Ishikawa (cell line): ENCODE measurements at regions not wholly inside any gene's neighbourhood (a gene's known extent, or its start where the extent isn't known, plus 50 kb on each side); places are given as distances from the start of the nearest gene placed in this dataset.

Source experiments
- CEBPB ChIP-seq: IDR thresholded peaks from 2 replicates; pipeline ENCODE4 v1.6.1; 2012
- CREB1 ChIP-seq: IDR thresholded peaks from 2 replicates; pipeline ENCODE4 v1.6.1; 2012; ENCODE audit warnings: low read depth
- EGR1 ChIP-seq: IDR thresholded peaks from 2 replicates; pipeline ENCODE4 v1.6.1; 2012
- EP300 ChIP-seq: IDR thresholded peaks from 2 replicates; pipeline ENCODE4 v1.6.1; 2012; ENCODE audit warnings: borderline replicate concordance
- FOXM1 ChIP-seq: IDR thresholded peaks from 2 replicates; pipeline ENCODE4 v1.6.1; 2012; ENCODE audit warnings: low read depth, borderline replicate concordance
- NFIC ChIP-seq: IDR thresholded peaks from 2 replicates; pipeline ENCODE4 v1.6.1; 2012
- RAD21 ChIP-seq: IDR thresholded peaks from 2 replicates; pipeline ENCODE4 v1.6.1; 2012; ENCODE audit warnings: low read depth
- REST ChIP-seq: IDR thresholded peaks from 2 replicates; pipeline ENCODE4 v1.6.1; 2012; ENCODE audit warnings: low read depth, mild to moderate bottlenecking
- TAF1 ChIP-seq: IDR thresholded peaks from 2 replicates; pipeline ENCODE4 v1.6.1; 2012; ENCODE audit warnings: low read depth, mild to moderate bottlenecking
- TCF12 ChIP-seq: IDR thresholded peaks from 2 replicates; pipeline ENCODE4 v1.6.1; 2012; ENCODE audit warnings: low read depth
- TEAD4 ChIP-seq: IDR thresholded peaks from 2 replicates; pipeline ENCODE4 v1.6.1; 2012
- YY1 ChIP-seq: IDR thresholded peaks from 2 replicates; pipeline ENCODE4 v1.6.1; 2012; ENCODE audit warnings: low read depth
- ZBTB7A ChIP-seq: IDR thresholded peaks from 2 replicates; pipeline ENCODE4 v1.6.1; 2012; ENCODE audit warnings: low read depth
- TF ChIP-seq, protein P1 (sequence below): IDR thresholded peaks from 2 replicates; pipeline ENCODE4 v1.6.1; 2012
- TF ChIP-seq, protein P2 (sequence below): IDR thresholded peaks from 2 replicates; pipeline ENCODE4 v1.6.1; 2012

DNA sequence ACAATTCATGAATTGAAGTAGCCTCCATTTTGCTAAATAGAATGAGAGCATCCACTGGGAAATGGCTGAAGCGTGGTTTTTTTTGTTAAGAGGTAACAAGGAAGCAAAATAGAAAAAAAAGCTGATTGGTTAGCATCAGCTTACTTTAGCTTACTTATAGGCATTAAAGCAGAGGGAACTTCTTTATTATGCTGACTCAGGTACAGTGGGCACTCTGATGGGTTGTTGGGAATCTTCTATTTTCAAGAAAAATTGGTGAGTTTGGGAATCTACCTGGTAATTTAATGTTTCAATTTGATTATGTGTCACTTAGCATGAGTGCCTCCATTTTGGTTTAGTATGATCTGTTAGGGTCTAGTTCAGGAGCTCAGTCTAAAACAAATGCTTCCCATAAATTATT lies 289.6 kb downstream of the ANXA1 start:
- no peak for TF ChIP-seq CREB1
- TF ChIP-seq FOXM1 = no peak
- TF ChIP-seq, protein P1, sequence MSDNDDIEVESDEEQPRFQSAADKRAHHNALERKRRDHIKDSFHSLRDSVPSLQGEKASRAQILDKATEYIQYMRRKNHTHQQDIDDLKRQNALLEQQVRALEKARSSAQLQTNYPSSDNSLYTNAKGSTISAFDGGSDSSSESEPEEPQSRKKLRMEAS = no peak
- no peak for TF ChIP-seq EGR1
- TF ChIP-seq EP300 = no peak
- no peak for TF ChIP-seq YY1
- no peak for TF ChIP-seq REST
- TF ChIP-seq CEBPB = no peak
- no peak for TF ChIP-seq TAF1
- TF ChIP-seq, protein P2, sequence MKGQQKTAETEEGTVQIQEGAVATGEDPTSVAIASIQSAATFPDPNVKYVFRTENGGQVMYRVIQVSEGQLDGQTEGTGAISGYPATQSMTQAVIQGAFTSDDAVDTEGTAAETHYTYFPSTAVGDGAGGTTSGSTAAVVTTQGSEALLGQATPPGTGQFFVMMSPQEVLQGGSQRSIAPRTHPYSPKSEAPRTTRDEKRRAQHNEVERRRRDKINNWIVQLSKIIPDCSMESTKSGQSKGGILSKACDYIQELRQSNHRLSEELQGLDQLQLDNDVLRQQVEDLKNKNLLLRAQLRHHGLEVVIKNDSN = no peak
- no peak for TF ChIP-seq RAD21
- no peak for TF ChIP-seq TCF12
- TF ChIP-seq ZBTB7A = no peak
- TF ChIP-seq TEAD4 = no peak
- no peak for TF ChIP-seq NFIC

DNA sequence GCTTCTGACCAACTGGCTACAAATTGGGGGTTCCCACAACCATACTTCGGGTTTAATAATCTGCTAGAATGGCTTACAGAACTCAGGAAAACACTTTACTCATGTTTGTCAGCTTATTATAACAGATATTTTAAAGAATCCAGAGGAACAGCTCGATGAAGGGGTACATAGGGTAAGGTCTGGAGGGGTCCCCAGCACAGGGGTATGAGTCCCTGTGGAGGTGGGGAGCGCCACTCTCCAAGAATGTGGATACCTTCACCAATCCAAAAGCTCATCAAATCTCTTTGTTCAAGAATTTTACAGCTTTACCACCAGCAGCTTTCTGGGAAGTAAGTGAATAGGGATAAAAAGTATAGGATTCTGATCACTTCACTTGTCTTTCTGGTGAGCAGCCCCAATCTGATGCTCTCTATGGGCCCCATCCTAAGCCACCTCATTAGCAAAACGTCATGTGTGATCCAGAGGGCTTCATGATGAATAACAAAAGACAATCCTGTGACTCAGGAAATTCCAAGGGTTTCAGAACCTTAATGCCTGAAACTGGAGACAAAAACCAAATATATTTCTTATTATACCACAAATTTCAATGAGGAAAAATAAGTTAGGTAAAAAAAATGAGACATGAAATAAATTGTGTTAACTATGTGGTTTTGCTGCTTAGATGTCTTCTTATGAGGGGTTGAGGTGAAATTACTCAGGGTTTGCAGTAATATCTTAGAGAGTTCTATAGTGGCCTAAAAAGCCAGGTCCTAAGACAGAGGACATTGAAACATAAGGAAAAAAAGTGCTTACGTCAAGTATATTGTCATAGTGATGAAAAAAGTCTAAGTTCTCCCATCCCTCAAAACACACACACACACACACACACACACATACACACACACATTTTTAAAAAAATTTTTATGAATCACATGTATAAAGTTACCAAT lies 290.5 kb downstream of the ANXA1 start:
- TF ChIP-seq TAF1 (no peak), TCF12 (no peak), EGR1 (no peak), ZBTB7A (no peak), CEBPB (no peak), FOXM1 (no peak), YY1 (no peak), NFIC (no peak), CREB1 (no peak)

GRCh38 chr9:73444821-73445220 lies 293.2 kb downstream of the ANXA1 start:
- TF ChIP-seq, protein P1 = no peak
- TF ChIP-seq, protein P2 = no peak
- TF ChIP-seq EP300 = no peak
- TF ChIP-seq REST = no peak
- no peak for TF ChIP-seq RAD21
- no peak for TF ChIP-seq TEAD4
- TF ChIP-seq YY1 = no peak
- no peak for TF ChIP-seq TCF12

DNA sequence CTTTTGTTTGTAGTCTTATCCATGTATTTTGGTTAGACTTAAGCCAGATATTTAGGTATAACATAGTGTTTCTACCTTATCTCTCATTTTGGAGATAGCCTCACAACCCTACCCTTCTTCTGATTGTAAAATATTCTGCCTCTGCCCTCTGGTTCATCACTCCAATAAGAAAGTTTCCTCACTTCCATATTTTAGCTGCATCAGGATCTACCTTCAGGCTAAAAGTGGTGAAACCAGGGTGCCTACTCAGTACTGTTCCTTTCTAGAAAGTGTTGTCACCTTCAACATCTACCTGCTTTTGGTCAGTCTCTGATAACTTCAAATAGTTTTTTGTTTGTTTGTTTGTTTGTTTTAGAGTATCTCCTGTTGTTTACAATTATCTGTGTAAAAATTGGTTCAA lies 294.6 kb downstream of the ANXA1 start:
- no peak for TF ChIP-seq CEBPB
- TF ChIP-seq TCF12 = no peak

GRCh38 chr9:73451003-73451402 lies 299.3 kb downstream of the ANXA1 start:
- no peak for TF ChIP-seq EGR1
- TF ChIP-seq ZBTB7A = no peak
- TF ChIP-seq RAD21 = no peak
- TF ChIP-seq, protein P1 = no peak
- peak; percentile 40 for TF ChIP-seq TEAD4
- no peak for TF ChIP-seq CEBPB
- TF ChIP-seq TAF1 = no peak
- no peak for TF ChIP-seq YY1
- no peak for TF ChIP-seq NFIC
- TF ChIP-seq CREB1 = no peak
- TF ChIP-seq, protein P2 = peak; percentile 76
- TF ChIP-seq EP300 = peak; percentile 51; the same call in 1 of the 2 replicates
- TF ChIP-seq TCF12 = no peak
- no peak for TF ChIP-seq REST
- TF ChIP-seq FOXM1 = 0 out of 2 replicates have a peak, but pooled peaks have one; percentile 6
